ENCODE measurements at regions not wholly inside any gene's neighbourhood (a gene's known extent, or its start where the extent isn't known, plus 50 kb on each side); places are given as distances from the start of the nearest gene placed in this dataset.
"Not testable (repeated sequence)": the region's sequence is repeated elsewhere in the genome, so short reads cannot be mapped to it uniquely, and the experiment has no call there.

DNA sequence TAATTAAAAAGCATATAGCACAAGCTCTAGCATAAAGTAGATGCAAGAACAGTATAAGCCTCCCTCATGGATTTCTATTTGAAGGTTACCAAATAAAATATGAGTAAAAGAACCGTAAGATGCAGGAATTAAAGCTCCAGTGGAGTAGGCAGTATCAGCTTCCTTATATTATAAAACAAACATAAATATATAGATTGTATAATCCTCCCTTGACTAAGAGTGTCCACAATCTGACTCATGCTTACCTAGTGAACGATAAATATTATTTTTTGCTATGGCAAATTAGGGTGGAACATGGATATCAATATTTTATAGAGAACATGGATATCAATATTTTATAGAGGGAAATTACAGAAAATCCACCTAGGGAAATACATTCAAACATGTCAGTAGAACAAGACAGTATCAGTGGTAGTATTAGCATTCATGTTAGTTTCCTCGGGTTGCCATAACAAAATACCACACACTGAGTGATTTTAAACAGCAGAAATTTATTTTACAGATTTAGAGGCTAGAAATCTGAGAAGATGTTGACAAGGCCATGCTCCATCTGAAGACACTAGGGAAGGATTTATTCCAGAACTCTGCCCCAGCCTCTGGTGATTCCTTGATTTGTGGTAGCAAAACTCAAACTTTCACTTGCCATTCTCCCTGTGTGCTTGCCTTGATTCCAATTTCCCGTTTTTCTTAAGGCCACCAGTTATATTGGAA, 1521.3 kb downstream of the SI start:
- TF ChIP-seq, protein P1, sequence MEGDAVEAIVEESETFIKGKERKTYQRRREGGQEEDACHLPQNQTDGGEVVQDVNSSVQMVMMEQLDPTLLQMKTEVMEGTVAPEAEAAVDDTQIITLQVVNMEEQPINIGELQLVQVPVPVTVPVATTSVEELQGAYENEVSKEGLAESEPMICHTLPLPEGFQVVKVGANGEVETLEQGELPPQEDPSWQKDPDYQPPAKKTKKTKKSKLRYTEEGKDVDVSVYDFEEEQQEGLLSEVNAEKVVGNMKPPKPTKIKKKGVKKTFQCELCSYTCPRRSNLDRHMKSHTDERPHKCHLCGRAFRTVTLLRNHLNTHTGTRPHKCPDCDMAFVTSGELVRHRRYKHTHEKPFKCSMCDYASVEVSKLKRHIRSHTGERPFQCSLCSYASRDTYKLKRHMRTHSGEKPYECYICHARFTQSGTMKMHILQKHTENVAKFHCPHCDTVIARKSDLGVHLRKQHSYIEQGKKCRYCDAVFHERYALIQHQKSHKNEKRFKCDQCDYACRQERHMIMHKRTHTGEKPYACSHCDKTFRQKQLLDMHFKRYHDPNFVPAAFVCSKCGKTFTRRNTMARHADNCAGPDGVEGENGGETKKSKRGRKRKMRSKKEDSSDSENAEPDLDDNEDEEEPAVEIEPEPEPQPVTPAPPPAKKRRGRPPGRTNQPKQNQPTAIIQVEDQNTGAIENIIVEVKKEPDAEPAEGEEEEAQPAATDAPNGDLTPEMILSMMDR (conservative IDR thresholded peaks at IDR 0.05; ENCODE audit: low read depth): no peak
- no peak for DNase-seq (ENCODE audit: low spot score)
- CTCF ChIA-PET: no interaction called here
- H3K27ac ChIP-seq: no peak overlapping the region
- POLR2A ChIA-PET (ENCODE audit: low non-redundant PET): no interaction called here

GRCh38 chr3:163555918-163556317, 1522.4 kb downstream of the SI start:
- ChIA-PET POLR2A (ENCODE audit: low non-redundant PET) (no interaction called here), CTCF (no interaction called here)
- no peak overlapping the region for H3K27ac ChIP-seq
- DNase-seq (ENCODE audit: low spot score): no peak
- TF ChIP-seq, protein P1 (conservative IDR thresholded peaks at IDR 0.05; ENCODE audit: low read depth): no peak

- H3K27ac ChIP-seq: no peak overlapping the region
- CTCF ChIA-PET: no interaction called here
- POLR2A ChIA-PET (ENCODE audit: low non-redundant PET): no interaction called here
- TF ChIP-seq, protein P1 (conservative IDR thresholded peaks at IDR 0.05; ENCODE audit: low read depth): no peak
- DNase-seq (ENCODE audit: low spot score): no peak
Measured at GRCh38 chr3:163552659-163552966, 1525.7 kb downstream of the SI start.

DNA sequence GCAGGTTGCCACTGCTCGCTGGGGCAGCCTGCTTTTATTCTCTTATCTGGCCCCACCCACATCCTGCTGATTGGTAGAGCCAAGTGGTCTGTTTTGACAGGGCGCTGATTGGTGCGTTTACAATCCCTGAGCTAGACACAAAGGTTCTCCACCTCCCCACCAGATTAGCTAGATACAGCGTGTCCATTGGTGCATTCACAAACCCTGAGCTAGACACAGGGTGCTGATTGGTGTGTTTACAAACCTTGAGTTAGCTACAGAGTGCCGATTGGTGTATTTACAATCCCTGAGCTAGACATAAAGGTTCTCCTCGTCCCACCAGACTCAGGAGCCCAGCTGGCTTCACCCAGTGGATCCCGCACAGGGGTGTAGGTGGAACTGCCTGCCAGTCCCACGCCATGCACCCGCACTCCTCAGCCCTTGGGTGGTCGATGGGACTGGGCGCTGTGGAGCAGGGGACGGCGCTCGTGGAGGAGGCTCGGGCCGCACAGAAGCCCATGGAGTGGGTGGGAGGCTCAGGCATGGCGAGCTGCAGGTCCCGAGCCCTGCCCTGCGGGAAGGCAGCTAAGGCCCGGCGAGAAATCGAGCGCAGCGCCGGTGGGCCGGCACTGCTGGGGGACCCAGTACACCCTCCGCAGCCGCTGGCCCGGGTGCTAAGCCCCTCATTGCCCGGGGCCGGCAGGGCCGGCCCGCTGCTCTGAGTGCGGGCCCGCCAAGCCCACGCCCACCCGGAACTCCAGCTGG, 1526.2 kb downstream of the SI start:
- POLR2A ChIA-PET (ENCODE audit: low non-redundant PET); DNase-seq (ENCODE audit: low spot score); H3K27ac ChIP-seq: not testable (repeated sequence)
- CTCF ChIA-PET: interaction anchor here (0.6 kb wide), 1 partner anchor 15 kb away, joined by 4 read pairs; no protein-coding TSS in a partner anchor

- DNase-seq (ENCODE audit: low spot score): no peak
- TF ChIP-seq, protein P1 (conservative IDR thresholded peaks at IDR 0.05; ENCODE audit: low read depth): no peak
- H3K27ac ChIP-seq: no peak overlapping the region
- ChIA-PET POLR2A (ENCODE audit: low non-redundant PET) (no interaction called here), CTCF (no interaction called here)
Measured at GRCh38 chr3:163548015-163548414, 1530.3 kb downstream of the SI start.

DNA sequence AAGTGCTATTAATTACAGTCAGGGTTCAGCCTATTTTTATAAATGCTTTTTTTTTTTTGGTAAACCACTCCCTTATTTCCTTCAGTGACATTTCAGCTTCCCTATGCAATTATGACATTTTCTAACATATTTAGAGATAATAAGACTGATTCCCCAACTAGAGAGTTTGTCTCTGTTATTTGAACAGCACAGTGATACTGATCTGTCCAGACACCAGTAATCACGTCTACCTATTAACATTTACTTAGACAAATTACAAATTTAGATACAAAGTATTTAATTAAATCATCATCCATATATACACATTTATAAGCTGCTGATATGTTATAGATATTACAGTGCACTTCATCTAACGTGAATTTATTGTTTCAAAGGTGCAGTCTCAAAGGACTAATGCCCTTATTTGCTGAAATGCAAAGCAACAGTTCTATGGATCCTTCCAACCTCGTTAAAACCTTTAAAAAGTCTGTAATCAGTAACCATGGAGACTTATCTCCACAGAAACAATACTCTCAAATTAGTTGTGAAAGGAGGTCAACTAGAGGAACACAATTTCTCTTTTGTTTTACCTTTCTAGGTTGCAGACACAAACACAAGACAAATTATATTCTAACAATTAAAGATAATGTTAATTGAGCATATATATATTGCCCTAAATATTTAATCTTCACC, 1531.1 kb downstream of the SI start:
- POLR2A ChIA-PET (ENCODE audit: low non-redundant PET): no interaction called here
- no peak overlapping the region for H3K27ac ChIP-seq
- TF ChIP-seq, protein P1 (conservative IDR thresholded peaks at IDR 0.05; ENCODE audit: low read depth): no peak
- no peak for DNase-seq (ENCODE audit: low spot score)
- CTCF ChIA-PET: no interaction called here

DNA sequence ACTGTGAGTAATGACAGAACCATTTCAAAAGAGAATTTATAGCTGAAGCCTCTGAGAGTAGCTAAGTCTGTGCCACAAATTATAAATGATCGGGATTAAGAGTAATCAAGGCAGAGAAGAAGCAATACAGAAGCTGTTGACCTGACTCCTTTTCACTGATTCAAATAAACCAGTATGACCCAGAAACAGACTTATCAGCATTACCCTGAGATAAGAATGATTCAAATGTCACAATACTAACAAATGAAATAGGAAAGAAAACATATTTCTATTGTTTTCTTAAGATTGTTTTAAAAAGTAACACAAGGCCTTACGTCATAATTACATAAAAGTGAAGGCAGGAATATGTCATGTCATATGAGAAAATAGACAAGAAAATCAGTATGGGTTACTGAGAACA, 1534.6 kb downstream of the SI start:
- POLR2A ChIA-PET (ENCODE audit: low non-redundant PET): no interaction called here
- no peak overlapping the region for H3K27ac ChIP-seq
- TF ChIP-seq, protein P1 (conservative IDR thresholded peaks at IDR 0.05; ENCODE audit: low read depth): no peak
- DNase-seq (ENCODE audit: low spot score): no peak
- CTCF ChIA-PET: interaction anchor here (0.6 kb wide), 1 partner anchor 353 kb away, joined by 3 read pairs; no protein-coding TSS in a partner anchor
